ENCODE measurements at regions not wholly inside any gene's neighbourhood (a gene's known extent, or its start where the extent isn't known, plus 50 kb on each side); places are given as distances from the start of the nearest gene placed in this dataset.
"Not testable (repeated sequence)": the region's sequence is repeated elsewhere in the genome, so short reads cannot be mapped to it uniquely, and the experiment has no call there.

- TF ChIP-seq CTCF (IDR thresholded peaks at IDR 0.05; ENCODE audit: insufficient read depth, low read length); POLR2AphosphoS5 (IDR thresholded peaks at IDR 0.05; ENCODE audit: low read depth): not testable (repeated sequence)
- TF ChIP-seq, protein P1, sequence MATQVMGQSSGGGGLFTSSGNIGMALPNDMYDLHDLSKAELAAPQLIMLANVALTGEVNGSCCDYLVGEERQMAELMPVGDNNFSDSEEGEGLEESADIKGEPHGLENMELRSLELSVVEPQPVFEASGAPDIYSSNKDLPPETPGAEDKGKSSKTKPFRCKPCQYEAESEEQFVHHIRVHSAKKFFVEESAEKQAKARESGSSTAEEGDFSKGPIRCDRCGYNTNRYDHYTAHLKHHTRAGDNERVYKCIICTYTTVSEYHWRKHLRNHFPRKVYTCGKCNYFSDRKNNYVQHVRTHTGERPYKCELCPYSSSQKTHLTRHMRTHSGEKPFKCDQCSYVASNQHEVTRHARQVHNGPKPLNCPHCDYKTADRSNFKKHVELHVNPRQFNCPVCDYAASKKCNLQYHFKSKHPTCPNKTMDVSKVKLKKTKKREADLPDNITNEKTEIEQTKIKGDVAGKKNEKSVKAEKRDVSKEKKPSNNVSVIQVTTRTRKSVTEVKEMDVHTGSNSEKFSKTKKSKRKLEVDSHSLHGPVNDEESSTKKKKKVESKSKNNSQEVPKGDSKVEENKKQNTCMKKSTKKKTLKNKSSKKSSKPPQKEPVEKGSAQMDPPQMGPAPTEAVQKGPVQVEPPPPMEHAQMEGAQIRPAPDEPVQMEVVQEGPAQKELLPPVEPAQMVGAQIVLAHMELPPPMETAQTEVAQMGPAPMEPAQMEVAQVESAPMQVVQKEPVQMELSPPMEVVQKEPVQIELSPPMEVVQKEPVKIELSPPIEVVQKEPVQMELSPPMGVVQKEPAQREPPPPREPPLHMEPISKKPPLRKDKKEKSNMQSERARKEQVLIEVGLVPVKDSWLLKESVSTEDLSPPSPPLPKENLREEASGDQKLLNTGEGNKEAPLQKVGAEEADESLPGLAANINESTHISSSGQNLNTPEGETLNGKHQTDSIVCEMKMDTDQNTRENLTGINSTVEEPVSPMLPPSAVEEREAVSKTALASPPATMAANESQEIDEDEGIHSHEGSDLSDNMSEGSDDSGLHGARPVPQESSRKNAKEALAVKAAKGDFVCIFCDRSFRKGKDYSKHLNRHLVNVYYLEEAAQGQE (IDR thresholded peaks at IDR 0.05; ENCODE audit: insufficient replicate concordance, low read depth): not testable (repeated sequence)
Measured at GRCh38 chrX:139461945-139462344, 68.6 kb upstream of the F9 start.

Measured in HL-60 (cell line).